SH-SY5Y (cell line): ENCODE measurements at regions not wholly inside any gene's neighbourhood (a gene's known extent, or its start where the extent isn't known, plus 50 kb on each side); places are given as distances from the start of the nearest gene placed in this dataset.

ENCODE experiments used
- GATA2 ChIP-seq: IDR thresholded peaks from 2 replicates; pipeline ENCODE4 v1.6.1; 2011; ENCODE audit warnings: mild to moderate bottlenecking, low read depth, low read length
- GATA3 ChIP-seq: IDR thresholded peaks from 2 replicates; pipeline ENCODE4 v1.6.1; 2011; ENCODE audit warnings: low read depth, mild to moderate bottlenecking, low read length, moderate library complexity

- TF ChIP-seq GATA3 (no peak), GATA2 (no peak)
Measured at GRCh38 chr9:17986595-17986994, 407.7 kb downstream of the SH3GL2 start.

GRCh38 chr9:17987189-17987588 is 408.3 kb downstream of the SH3GL2 start:
- TF ChIP-seq GATA3, result no peak
- TF ChIP-seq GATA2, result no peak

DNA sequence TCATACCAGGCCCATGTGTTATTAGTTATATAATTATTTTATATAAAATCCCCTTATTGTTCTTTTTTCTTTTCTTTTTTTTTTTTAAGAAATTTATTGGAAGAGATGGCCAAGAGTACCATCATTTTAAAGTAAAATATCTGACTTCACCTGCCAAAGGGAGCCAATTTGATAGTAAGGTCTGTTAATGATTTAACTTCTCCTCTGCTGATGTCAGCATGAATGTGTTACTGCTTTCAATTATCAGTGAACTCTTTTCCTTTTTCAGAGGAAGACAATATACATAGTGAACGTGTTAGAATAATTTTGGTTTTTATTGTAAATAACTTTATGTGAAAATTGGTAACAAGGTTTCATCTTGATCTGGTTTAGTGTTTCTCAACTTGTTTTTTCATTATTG is 409.6 kb downstream of the SH3GL2 start:
- TF ChIP-seq GATA2 (no peak), GATA3 (no peak)

DNA sequence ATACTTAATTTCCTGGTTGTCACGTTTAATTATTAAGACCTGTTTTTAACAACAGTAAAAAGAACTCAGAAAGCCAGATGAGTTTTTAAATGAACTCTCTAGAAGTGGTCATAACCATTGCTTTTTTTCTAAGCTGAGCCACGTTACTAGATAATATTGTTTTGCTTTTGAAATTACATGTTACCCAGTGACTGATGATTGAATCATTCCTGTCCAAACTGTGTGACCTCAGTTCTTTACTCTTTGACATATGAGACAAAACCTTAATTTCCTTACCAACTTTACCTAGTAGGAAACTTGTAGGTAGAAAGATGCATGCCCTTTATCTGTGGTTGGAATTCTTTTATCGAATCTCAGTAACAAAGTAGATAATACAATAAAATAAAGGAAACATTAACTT is 411.7 kb downstream of the SH3GL2 start:
- no peak for TF ChIP-seq GATA2
- no peak for TF ChIP-seq GATA3

- TF ChIP-seq GATA2 (no peak), GATA3 (no peak)
Measured at GRCh38 chr9:17993024-17993423, 414.2 kb downstream of the SH3GL2 start.

DNA sequence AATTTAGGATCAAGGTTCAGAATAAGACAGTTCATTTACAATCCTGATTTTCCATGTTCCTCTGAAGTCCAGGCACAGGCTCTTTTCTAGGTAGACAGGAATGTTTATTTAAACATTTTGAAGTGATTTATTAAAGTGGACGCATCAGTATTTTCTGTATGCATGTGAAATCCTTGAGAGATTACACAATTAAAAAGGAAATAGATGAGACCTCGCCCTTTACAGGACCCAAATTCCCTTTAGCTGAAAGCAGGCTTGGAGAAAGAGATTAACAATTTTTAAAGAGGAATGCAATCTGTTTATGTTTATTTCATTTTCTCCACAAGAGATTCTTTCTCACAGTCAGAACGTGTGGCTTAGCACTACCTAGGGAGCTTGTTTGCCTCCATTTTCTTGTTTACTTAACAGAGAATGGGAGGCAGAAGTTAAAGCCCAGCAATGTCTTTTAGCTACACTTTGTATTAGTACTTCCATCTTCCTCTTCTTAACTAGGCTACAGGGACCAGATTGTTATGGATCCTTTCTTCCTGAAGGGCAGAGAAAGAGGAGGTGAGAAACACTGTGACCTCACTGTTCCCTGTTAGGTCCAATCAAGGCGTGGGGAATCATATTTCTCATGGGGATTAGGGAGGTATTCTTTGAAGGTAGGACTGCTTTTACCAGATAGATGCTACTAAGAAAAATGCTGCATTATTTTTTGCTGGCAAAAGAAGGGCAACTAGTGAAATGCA is 416.0 kb downstream of the SH3GL2 start:
- TF ChIP-seq GATA2 (no peak), GATA3 (no peak)

DNA sequence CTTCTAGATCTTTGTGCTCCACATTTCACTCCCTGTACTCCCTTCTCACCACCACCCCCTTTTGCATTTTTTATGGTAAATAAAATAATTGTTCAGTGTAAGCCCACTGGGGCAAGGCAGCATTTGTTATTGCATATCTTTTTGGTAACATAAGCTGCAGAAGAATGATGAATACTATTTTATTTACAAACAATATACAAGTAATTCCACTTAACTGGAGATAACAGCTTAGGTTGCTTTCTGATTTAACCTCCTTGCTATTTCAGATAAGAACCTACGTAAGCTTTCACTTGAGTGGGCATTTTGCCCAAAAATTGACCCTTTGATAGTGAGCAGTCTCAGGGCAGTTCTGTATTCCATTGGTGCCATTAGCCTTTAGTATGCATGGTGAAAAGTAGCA is 417.9 kb downstream of the SH3GL2 start:
- TF ChIP-seq GATA2 (no peak), GATA3 (no peak)

- TF ChIP-seq GATA3 (no peak), GATA2 (no peak)
Measured at GRCh38 chr9:18002718-18003438, 424.0 kb downstream of the SH3GL2 start.

- no peak for TF ChIP-seq GATA2
- TF ChIP-seq GATA3, result no peak
Measured at GRCh38 chr9:18006591-18006990, 427.7 kb downstream of the SH3GL2 start.

DNA sequence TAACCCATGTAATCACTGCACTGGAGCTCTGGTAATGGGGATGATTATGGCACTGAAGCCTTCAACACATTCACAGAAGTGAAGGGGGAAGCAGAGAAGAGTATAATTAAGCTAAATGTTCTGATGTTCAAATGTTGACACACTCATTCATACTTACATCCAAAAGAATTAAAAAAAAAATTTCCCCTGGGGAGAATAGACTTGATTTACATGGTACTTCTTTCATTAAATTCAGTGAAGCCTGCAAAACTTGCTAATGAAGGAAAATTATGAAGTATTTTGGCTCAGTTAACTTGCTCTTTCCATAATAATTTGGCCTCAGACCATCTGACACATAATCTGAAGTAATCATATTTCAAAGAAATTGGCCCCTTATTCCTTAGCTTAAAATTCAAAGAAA is 428.8 kb downstream of the SH3GL2 start:
- TF ChIP-seq GATA3 (no peak), GATA2 (no peak)

DNA sequence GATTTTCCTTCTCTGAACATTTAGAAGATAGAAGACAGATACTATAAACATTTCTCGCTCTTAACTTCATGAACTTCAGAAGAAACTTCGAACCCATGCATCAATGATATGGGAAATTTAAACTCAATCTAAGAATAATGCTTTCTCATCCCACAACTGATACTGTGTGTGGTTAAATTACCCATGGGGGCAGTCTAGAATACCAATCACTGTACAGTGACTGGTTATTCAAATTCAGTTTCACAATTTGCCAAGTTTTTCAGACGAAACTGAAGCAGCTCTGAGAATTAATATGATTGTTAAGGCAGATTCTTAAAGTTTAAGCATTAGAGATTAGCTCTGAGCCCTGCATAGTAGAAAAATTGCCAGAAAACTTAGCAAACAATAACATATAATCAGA is 431.0 kb downstream of the SH3GL2 start:
- TF ChIP-seq GATA3 (no peak), GATA2 (no peak)

DNA sequence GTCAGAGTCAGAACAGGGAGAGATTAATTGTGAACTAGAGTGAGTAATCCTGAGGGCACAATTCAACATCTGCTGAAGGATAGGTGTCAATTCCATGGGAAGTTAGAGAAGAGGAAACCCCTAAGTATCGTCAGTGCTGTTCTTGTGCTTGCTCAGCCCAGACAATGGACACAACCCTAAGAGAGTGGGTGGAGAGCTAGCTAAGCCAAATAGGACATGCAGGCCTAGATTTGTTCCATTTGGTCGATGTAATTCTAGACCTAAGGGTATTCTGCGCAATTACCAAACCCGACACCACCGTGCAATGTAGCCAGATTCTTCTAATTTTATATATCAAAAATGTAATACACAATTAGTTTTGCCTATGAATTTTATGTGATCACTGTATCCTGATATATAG is 431.6 kb downstream of the SH3GL2 start:
- TF ChIP-seq GATA3 (no peak), GATA2 (no peak)

DNA sequence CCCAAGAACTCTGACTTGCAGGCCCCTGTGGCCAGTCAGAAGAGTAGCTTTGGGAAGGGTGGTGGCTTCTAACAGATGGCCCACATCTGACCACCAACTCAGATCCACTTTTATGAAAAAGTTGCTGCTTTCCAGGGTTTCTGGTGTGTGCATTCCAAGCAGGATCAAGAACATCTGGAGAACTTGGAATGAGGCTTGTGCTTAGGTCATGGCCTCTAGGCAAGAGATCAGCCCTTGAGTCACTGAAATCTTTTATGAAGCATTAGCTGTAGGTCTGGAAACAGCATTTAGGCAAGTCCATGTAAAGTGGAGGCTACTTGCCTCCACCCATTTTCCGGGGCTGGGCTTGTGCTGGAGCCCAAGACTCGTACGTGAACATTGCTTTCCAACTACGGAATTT is 433.3 kb downstream of the SH3GL2 start:
- TF ChIP-seq GATA2 (no peak), GATA3 (no peak)

- TF ChIP-seq GATA3 (no peak), GATA2 (no peak)
Measured at GRCh38 chr9:18014556-18014955, 435.7 kb downstream of the SH3GL2 start.

DNA sequence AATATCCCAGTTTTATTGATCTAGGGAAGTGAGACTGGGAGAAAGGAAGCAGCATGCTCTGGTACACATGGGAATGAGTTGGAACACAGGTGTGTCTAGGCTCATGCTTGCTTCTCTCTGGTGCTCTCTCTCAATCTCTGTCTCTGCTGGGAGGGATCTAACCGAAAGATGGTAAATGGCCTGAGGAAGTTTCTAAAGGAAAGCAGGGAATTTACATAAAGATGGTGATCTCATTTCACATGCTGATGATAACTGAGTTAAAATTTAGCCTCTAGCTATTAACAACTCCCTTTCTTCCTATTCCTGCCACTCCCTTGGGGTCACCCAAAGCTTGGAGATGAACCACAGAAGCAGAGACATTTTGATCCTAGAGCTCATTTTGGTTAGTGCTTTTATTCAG is 436.2 kb downstream of the SH3GL2 start:
- TF ChIP-seq GATA2 (no peak), GATA3 (no peak)
